ENCODE measurements at regions not wholly inside any gene's neighbourhood (a gene's known extent, or its start where the extent isn't known, plus 50 kb on each side); places are given as distances from the start of the nearest gene placed in this dataset.

DNA sequence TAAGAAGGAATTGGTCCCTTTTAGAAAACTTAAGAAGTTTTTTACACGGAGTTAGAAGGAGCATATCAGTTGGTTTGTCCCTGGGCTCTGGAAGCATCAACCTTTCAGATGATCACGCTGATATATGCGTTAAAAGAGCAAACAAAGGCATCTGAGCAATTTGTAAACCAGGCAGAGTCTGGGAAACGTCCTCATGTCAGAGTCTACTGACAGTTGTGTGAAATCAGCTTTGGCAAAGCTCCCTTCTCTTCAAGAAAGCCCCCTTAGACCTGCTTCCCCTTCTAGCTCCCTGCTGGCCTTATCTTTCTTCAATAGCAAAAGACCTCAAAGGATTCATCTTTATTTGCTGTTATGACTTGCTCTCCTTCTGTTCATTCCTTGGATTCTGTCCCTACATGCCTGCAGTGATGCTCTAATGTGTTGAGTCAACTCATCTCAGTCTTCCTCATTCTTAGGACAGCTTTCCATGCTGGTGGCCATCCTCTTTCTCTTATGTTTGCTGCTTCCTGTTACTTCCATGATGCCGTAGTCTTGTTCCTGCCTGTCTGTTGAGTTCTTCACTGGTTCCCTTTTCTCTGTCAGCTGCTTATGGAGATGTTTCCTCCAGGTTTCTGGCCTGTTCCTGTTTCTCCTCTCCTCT is 106.5 kb upstream of the BMPER start:
- CTCF ChIA-PET = interaction anchor here (0.6 to 0.8 kb wide), 2 partner anchors 134 to 135 kb away, joined by 3 read pairs; no protein-coding TSS in a partner anchor
- Histone ChIP-seq H3K27ac (ENCODE audit: low read depth, low read length) (no peak overlapping the region), H3K4me3 (ENCODE audit: low read depth, low read length) (no peak overlapping the region), H3K27me3 (ENCODE audit: control insufficient read depth, insufficient read depth, low read length) (peaks cover 2% of the 10 kb centered on the region), H3K9me3 (ENCODE audit: control insufficient read depth, insufficient read depth, low read length) (no peaks in the 10 kb centered on the region)
- DNase-seq (ENCODE audit: low read depth, low spot score) = no peak
- POLR2A ChIA-PET = no interaction called here
- TF ChIP-seq, protein P1, sequence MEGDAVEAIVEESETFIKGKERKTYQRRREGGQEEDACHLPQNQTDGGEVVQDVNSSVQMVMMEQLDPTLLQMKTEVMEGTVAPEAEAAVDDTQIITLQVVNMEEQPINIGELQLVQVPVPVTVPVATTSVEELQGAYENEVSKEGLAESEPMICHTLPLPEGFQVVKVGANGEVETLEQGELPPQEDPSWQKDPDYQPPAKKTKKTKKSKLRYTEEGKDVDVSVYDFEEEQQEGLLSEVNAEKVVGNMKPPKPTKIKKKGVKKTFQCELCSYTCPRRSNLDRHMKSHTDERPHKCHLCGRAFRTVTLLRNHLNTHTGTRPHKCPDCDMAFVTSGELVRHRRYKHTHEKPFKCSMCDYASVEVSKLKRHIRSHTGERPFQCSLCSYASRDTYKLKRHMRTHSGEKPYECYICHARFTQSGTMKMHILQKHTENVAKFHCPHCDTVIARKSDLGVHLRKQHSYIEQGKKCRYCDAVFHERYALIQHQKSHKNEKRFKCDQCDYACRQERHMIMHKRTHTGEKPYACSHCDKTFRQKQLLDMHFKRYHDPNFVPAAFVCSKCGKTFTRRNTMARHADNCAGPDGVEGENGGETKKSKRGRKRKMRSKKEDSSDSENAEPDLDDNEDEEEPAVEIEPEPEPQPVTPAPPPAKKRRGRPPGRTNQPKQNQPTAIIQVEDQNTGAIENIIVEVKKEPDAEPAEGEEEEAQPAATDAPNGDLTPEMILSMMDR (IDR thresholded peaks at IDR 0.05; ENCODE audit: low read depth, low read length) = no peak

DNA sequence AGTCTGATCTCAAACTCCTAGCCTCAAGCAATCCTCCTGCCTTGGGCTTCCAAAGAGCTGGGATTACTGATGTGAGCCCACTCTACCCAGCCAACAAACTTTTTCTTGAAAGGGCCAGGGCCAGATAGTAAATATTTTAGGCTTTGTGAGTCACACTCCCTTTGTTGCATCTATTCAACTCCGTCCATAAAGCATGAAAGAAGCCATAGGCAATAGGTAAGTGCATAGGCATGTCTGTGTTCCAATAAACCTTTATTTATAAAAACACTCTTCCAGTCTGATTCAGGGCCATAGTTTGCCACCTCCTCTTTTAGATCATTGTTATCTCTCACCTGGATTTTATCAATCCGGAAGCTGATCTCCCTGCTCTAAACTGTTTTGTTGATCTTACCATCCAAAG is 105.6 kb upstream of the BMPER start:
- POLR2A ChIA-PET = no interaction called here
- no peak for DNase-seq (ENCODE audit: low read depth, low spot score)
- Histone ChIP-seq H3K4me3 (ENCODE audit: low read depth, low read length) (no peak overlapping the region), H3K27me3 (ENCODE audit: control insufficient read depth, insufficient read depth, low read length) (peaks cover 2% of the 10 kb centered on the region), H3K27ac (ENCODE audit: low read depth, low read length) (no peak overlapping the region), H3K9me3 (ENCODE audit: control insufficient read depth, insufficient read depth, low read length) (no peaks in the 10 kb centered on the region)
- TF ChIP-seq, protein P1 (IDR thresholded peaks at IDR 0.05; ENCODE audit: low read depth, low read length) = no peak
- CTCF ChIA-PET = interaction anchor here (1.1 kb wide), 1 partner anchor 133 kb away, joined by 3 read pairs; no protein-coding TSS in a partner anchor

DNA sequence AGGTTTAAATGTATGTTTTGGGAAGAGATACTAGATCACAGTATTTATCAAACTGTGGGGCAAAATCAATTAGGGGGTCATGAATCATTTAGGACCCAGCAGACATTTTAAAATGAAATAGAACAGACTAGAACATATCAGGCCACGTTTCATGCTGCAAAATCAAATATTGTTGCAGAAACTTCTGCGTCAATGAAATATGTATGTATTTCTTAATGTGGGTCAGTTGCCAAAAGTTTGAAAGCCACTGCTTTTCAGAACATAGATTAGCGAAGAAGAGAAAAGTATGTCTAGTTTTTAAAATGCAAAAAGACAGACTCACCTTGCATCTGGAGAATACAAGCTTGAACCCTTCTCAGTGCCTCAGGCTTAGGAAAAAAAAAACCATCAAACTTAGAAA is 102.7 kb upstream of the BMPER start:
- ChIA-PET CTCF (no interaction called here), POLR2A (no interaction called here)
- Histone ChIP-seq H3K27me3 (ENCODE audit: control insufficient read depth, insufficient read depth, low read length) (peaks cover 2% of the 10 kb centered on the region), H3K4me3 (ENCODE audit: low read depth, low read length) (no peak overlapping the region), H3K27ac (ENCODE audit: low read depth, low read length) (no peak overlapping the region), H3K9me3 (ENCODE audit: control insufficient read depth, insufficient read depth, low read length) (no peaks in the 10 kb centered on the region)
- no peak for DNase-seq (ENCODE audit: low read depth, low spot score)
- TF ChIP-seq, protein P1 (IDR thresholded peaks at IDR 0.05; ENCODE audit: low read depth, low read length) = no peak

DNA sequence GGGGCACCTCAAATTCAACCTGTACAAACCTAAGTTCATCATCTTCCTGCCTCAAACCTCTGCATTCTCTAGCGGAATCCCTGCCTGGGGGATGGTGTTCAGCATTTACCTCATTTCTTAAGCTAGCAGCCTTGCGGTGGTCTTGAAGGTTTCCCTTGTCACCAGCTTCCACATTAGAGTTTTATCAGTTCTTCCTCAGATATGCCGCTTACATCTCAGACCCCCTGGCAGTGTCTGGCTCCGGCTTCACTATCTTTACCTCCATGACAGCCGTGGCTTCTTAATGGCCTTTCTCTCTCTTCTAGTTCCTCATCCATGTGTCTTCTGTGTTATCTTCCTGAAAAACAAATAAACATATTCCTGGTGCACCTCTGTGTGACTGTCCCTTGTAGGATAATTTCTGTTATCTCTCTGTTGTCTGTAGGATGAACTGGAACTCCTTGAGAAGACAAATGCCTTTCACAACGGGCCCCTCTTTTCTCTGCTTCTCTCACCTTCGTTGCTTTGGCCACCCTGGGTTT is 101.1 kb upstream of the BMPER start:
- ChIA-PET POLR2A (no interaction called here), CTCF (no interaction called here)
- no peak for DNase-seq (ENCODE audit: low read depth, low spot score)
- H3K4me3 ChIP-seq (ENCODE audit: low read depth, low read length) = no peak overlapping the region
- H3K9me3 ChIP-seq (ENCODE audit: control insufficient read depth, insufficient read depth, low read length) = no peaks in the 10 kb centered on the region; the same call in 1 of the 2 replicates
- peaks cover 2% of the 10 kb centered on the region for H3K27me3 ChIP-seq (ENCODE audit: control insufficient read depth, insufficient read depth, low read length)
- no peak overlapping the region for H3K27ac ChIP-seq (ENCODE audit: low read depth, low read length)
- TF ChIP-seq, protein P1 (IDR thresholded peaks at IDR 0.05; ENCODE audit: low read depth, low read length) = no peak

DNA sequence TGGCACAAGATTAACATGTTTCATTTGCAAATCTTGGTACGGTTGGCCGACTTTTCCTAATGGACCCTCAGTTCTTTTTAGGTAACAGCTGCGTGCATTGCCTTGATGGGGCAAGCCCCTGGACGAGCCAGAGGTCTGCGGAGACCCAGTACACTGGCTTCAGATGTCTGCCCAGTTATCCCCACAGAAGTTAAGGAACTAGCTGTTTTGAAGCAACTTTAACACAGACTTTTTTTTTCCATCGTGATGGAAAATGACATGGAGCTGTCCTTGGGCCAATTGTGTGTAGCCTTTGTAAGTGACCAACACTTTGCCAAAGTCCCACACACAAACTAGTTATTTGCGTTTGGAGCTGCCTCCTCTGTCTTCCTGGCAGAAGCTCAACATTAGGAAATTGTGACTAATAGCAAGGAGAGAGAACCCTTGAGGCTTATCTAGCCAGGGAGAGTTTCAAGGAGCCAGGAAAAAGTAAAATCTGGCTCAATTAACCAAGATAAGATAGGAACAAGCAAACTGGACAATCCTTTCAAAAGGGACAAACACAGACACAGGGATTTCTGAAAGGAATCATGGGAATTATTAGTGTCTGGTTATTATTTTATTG is 99.6 kb upstream of the BMPER start:
- CTCF ChIA-PET = interaction anchor here (1.5 to 2.0 kb wide), 4 partner anchors 48 to 562 kb away, joined by 4 to 13 read pairs (median 6); no protein-coding TSS in a partner anchor
- POLR2A ChIA-PET = no interaction called here
- Histone ChIP-seq H3K9me3 (ENCODE audit: control insufficient read depth, insufficient read depth, low read length) (no peaks in the 10 kb centered on the region; the same call in 1 of the 2 replicates), H3K4me3 (ENCODE audit: low read depth, low read length) (no peak overlapping the region), H3K27ac (ENCODE audit: low read depth, low read length) (no peak overlapping the region), H3K27me3 (ENCODE audit: control insufficient read depth, insufficient read depth, low read length) (no peaks in the 10 kb centered on the region)
- TF ChIP-seq, protein P1 (IDR thresholded peaks at IDR 0.05; ENCODE audit: low read depth, low read length) = no peak
- no peak for DNase-seq (ENCODE audit: low read depth, low spot score)

Measured in AG04450 (cell line).